Heart left ventricle (tissue), 13 donors: ENCODE measurements at regions not wholly inside any gene's neighbourhood (a gene's known extent, or its start where the extent isn't known, plus 50 kb on each side); places are given as distances from the start of the nearest gene placed in this dataset.

Source experiments
- POLR2A ChIP-seq, 2 donors: fragments of 450-650 bp; IDR thresholded peaks; one replicate each; pipeline ENCODE4 v1.6.1; 2017; ENCODE audit warnings: antibody characterized with exemption in 2 of 2, mild to moderate bottlenecking in 2 of 2, moderate library complexity in 2 of 2
- TF ChIP-seq, protein P1 (sequence below), 12 donors: fragments of 200-600 bp; sonication (generic) in 4 of 12; IDR thresholded peaks; one replicate each; pipeline versions ENCODE4 v1.5.0 to v1.8.0; 2018 to 2022; ENCODE audit warnings: antibody characterized with exemption in 12 of 12, mild to moderate bottlenecking in 5 of 12
- donor health status: ischemic (EF 13 %, LVEDD 7.1; RV severe dilation, severe dysfunction).
- donor health status: DM: no; HTN: yes; CAD: no.
- donor health status: DM: no; HTN: no; CAD: no.
- donor health status: ischemic (EF 25% LVEDD 6.9; RV normal size, moderate dysfunction).
- donor health status: ischemic (EF 25% LVEDD 5.7; RV mildly dilated, moderate dysfunction).
- donor health status: ischemic (EF 35%, LVEDD 5.7; RV mildly dilated, moderate dysfunction).
- donor health status: nonischemic (EF 11% LVEDD 7.7; RV severe dilation, severe dysfunction).
- donor health status: DM: yes; HTN: yes; CAD: no.
- donor health status: PGD.
- donor health status: ischemic (EF 29% LVEDD 5.4; RV normal size, mild dysfunction).
- donor health status: nonischemic (EF 23%, LVEDD 6.1; RV moderate dilation, normal function).

DNA sequence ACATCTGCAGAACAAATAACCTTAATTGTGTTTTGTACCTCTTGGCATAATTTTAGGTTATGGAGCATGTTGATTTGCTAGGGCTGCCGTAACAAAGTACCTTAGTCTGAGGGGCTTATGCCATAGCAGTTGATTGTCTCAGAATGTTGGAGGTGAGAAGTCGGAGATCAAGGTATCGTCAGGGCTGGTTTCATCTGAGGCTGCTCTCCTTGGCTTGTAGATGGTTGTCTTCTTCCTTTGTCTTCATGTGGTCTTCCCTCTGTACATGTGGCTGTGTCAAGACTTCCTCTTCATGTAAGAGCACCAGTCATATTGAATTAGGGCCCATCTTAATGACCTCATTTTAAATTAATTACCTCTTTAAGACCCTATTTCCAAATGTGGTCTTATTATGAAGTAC, 64.4 kb upstream of the PTHLH start:
- TF ChIP-seq, protein P1, sequence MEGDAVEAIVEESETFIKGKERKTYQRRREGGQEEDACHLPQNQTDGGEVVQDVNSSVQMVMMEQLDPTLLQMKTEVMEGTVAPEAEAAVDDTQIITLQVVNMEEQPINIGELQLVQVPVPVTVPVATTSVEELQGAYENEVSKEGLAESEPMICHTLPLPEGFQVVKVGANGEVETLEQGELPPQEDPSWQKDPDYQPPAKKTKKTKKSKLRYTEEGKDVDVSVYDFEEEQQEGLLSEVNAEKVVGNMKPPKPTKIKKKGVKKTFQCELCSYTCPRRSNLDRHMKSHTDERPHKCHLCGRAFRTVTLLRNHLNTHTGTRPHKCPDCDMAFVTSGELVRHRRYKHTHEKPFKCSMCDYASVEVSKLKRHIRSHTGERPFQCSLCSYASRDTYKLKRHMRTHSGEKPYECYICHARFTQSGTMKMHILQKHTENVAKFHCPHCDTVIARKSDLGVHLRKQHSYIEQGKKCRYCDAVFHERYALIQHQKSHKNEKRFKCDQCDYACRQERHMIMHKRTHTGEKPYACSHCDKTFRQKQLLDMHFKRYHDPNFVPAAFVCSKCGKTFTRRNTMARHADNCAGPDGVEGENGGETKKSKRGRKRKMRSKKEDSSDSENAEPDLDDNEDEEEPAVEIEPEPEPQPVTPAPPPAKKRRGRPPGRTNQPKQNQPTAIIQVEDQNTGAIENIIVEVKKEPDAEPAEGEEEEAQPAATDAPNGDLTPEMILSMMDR (IDR thresholded peaks at IDR 0.05) = no peak
- no peak for TF ChIP-seq POLR2A (IDR thresholded peaks at IDR 0.05)
